ENCODE measurements at regions not wholly inside any gene's neighbourhood (a gene's known extent, or its start where the extent isn't known, plus 50 kb on each side); places are given as distances from the start of the nearest gene placed in this dataset.

DNA sequence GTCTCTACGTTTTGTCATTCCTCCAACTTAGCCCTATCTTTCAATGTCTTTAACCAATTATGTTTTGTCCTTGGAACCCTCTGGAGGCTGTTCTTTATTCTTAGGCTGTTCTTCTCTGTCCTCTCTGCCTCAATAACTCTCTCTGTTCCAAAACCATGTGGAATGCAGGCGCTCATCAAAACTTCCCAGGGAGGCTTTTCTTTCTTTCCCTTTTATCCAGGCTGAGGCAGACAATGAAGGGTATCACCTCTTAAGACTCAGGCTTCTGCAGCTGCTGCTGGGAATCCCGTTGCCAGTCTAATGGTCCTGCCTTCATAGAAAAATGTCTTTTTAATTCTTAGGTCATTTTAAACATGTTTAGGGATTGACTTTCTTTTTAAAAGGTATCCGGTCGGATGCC lies 544.7 kb downstream of the CDH26 start:
- in situ Hi-C loops (cut with MboI; ENCODE audit: low sequenced_read_pairs) = no loop called here
- H3K4me3 ChIP-seq = no peak overlapping the region
- no peaks in the 10 kb centered on the region for H3K27me3 ChIP-seq (ENCODE audit: low read depth)
- DNase-seq (ENCODE audit: low spot score in 2 of 2) = no peak
- H3K36me3 ChIP-seq (replicated peaks) = no peaks in the 10 kb centered on the region
- H3K4me1 ChIP-seq = no peaks in the 10 kb centered on the region
- H3K9me3 ChIP-seq = no peaks in the 10 kb centered on the region

DNA sequence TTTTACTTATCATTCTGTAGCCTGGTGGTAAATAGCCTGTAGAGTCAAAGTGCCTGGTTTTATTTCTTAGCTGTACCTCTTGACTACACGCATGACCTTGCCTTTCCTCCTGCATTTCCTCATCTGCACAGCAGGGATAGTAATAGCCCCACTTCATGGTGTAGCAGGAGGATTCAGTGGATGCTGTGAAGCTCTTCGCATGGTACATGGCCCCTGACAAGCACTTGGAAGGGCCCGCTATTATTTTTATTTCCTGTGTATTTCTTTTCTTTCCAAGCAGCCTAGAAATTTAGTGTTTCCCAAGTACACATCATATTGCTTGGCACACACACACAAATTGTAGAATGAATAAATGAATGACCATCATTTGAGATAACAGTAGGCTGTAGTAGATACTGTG lies 547.2 kb downstream of the CDH26 start:
- H3K4me3 ChIP-seq = no peak overlapping the region
- H3K4me1 ChIP-seq = no peaks in the 10 kb centered on the region
- no peaks in the 10 kb centered on the region for H3K27me3 ChIP-seq (ENCODE audit: low read depth)
- H3K36me3 ChIP-seq (replicated peaks) = no peaks in the 10 kb centered on the region
- in situ Hi-C loops (cut with MboI; ENCODE audit: low sequenced_read_pairs) = no loop called here
- no peaks in the 10 kb centered on the region for H3K9me3 ChIP-seq
- no peak for DNase-seq (ENCODE audit: low spot score in 2 of 2)

DNA sequence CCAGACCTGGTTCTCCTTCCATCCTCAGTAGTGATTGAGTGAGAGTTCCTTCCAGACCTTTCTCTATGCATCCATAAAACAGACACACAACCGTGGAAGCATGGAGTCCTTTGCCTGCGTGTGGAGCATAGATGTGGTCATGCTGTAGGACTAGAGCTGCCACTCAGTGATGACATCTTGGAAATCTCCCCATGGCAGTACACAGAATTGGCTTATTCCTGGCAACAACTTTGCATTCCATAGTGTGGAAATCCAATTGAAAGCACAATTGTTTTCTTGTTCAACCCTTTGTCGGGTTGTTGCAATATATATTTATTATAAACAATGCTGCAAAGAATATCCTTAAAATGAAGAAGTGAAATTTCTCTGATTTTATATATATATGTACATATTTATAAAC lies 547.8 kb downstream of the CDH26 start:
- H3K9me3 ChIP-seq = no peaks in the 10 kb centered on the region
- in situ Hi-C loops (cut with MboI; ENCODE audit: low sequenced_read_pairs) = no loop called here
- no peak overlapping the region for H3K4me3 ChIP-seq
- no peaks in the 10 kb centered on the region for H3K36me3 ChIP-seq (replicated peaks)
- H3K27me3 ChIP-seq (ENCODE audit: low read depth) = no peaks in the 10 kb centered on the region
- no peaks in the 10 kb centered on the region for H3K4me1 ChIP-seq
- no peak for DNase-seq (ENCODE audit: low spot score in 2 of 2)

DNA sequence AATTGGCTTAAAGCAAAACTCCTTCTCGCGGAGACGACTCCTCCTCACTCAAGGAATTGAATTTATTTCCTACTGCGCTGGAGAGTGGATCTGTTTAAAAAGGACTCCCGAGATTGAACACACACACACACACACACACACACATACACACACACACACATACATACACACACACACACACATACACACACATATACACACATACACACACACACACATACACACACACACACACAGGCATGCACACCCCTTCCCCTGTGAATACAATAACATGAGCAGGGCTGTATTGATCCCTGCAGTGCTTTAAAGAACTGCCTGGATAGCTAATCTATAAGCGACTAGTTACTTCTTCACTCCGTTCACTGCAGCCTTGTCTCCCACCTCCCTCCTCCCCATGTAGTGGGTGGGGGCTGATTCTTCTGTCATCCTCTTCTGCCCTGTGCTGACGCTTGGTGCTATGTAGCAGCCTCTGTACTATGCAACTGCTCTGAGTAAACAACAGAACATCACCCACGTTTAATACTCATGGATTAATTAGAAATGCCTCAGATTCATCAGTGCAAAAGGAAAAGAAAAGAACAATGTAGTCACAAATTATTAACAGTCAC lies 549.0 kb downstream of the CDH26 start:
- Histone ChIP-seq H3K4me3 (no peak overlapping the region), H3K27me3 (ENCODE audit: low read depth) (no peaks in the 10 kb centered on the region), H3K4me1 (no peaks in the 10 kb centered on the region), H3K36me3 (replicated peaks) (no peaks in the 10 kb centered on the region), H3K9me3 (no peaks in the 10 kb centered on the region)
- in situ Hi-C loops (cut with MboI; ENCODE audit: low sequenced_read_pairs) = no loop called here
- no peak for DNase-seq (ENCODE audit: low spot score in 2 of 2)

DNA sequence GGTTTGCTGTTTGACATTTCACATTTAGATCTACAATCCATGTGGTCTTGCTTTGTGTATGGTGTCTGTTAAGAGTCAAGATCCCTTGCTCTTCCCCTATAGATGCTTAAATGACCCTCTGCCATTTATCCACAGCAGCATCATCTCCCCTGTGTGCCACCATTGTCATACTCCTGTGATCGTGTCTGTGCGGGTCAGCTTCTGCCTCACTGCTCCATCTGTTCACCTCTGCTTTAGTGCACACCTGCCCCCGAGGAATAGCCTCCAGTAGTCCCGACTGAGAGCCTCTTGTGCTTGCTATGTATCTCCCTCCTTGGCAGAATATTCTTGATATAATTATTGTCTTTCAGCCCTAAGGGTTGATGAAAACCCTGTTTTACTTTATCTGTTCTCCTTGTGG lies 551.2 kb downstream of the CDH26 start:
- H3K36me3 ChIP-seq (replicated peaks) = no peaks in the 10 kb centered on the region
- no peaks in the 10 kb centered on the region for H3K27me3 ChIP-seq (ENCODE audit: low read depth)

DNA sequence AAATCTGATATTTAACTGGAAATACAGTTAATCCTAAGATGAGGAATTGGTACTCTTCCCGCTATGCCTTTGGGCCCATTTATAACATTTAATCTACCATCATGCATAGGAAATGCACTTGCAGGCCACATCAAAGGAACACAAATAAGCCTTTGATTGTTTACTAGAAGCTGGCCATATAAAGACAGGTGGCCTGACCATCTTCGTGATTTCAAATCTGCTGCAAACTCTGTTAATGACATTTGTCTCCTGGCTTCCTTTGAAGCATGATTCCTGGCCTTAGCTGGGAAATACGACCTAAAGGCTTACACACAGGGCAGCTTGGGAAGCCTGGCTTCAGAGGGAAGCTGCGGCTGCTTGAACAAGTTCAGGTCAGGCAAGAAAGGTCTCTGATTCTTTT lies 552.1 kb downstream of the CDH26 start:
- no peaks in the 10 kb centered on the region for H3K27me3 ChIP-seq (ENCODE audit: low read depth)

More for the DNA sequence above, 551.2 kb downstream of the CDH26 start:
- in situ Hi-C loops (cut with MboI; ENCODE audit: low sequenced_read_pairs) = no loop called here
- Histone ChIP-seq H3K9me3 (no peaks in the 10 kb centered on the region), H3K4me3 (no peak overlapping the region), H3K4me1 (no peaks in the 10 kb centered on the region)
- no peak for DNase-seq (ENCODE audit: low spot score in 2 of 2)

DNA sequence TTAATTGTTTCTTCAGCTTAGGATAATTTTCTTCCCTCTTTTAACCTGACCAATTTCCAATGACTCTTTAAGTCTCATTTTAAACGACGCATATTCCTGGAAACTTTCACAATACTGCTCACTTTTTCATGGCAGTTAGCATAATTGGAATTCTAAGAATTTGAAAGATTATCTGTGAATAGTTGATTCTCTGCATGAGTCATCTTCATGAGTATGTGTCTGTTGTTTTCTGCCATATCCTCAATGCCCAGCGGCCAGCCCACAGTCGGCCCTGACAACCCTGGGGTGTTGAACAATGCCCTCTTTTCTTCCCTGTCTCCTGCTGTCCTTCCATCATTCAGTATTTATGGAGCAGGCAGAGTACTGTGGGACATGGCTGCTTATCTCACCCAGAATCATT lies 554.2 kb downstream of the CDH26 start:
- H3K9me3 ChIP-seq = no peaks in the 10 kb centered on the region
- no peaks in the 10 kb centered on the region for H3K4me1 ChIP-seq
- DNase-seq (ENCODE audit: low spot score in 2 of 2) = no peak
- H3K4me3 ChIP-seq = no peak overlapping the region
- H3K36me3 ChIP-seq (replicated peaks) = no peaks in the 10 kb centered on the region
- in situ Hi-C loops (cut with MboI; ENCODE audit: low sequenced_read_pairs) = no loop called here
- H3K27me3 ChIP-seq (ENCODE audit: low read depth) = no peaks in the 10 kb centered on the region

More for the DNA sequence above, 552.1 kb downstream of the CDH26 start:
- H3K9me3 ChIP-seq = no peaks in the 10 kb centered on the region
- in situ Hi-C loops (cut with MboI; ENCODE audit: low sequenced_read_pairs) = no loop called here
- H3K4me1 ChIP-seq = no peaks in the 10 kb centered on the region
- no peak for DNase-seq (ENCODE audit: low spot score in 2 of 2)
- no peaks in the 10 kb centered on the region for H3K36me3 ChIP-seq (replicated peaks)
- H3K4me3 ChIP-seq = no peak overlapping the region

DNA sequence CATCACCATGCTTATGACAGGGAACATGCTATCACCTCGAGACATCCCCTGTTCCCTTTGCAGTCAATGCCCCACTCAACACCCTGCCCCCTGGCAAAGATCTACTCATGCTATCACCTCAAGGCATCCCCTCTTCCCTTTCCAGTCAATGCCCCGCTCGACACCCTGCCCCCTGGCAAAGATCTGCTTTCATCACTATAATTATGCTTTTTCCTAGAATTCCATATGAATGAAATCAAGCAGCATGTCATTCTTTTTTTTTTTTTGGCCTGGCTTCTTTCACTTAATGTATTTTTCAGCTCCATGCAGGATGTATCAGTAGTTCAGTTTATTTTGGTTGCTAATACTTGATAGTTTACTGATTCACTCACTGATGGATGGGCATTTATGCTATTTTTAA lies 554.9 kb downstream of the CDH26 start:
- no peaks in the 10 kb centered on the region for H3K9me3 ChIP-seq
- in situ Hi-C loops (cut with MboI; ENCODE audit: low sequenced_read_pairs) = no loop called here
- DNase-seq (ENCODE audit: low spot score in 2 of 2) = no peak
- no peaks in the 10 kb centered on the region for H3K36me3 ChIP-seq (replicated peaks)
- H3K4me1 ChIP-seq = no peaks in the 10 kb centered on the region
- no peak overlapping the region for H3K4me3 ChIP-seq
- H3K27me3 ChIP-seq (ENCODE audit: low read depth) = no peaks in the 10 kb centered on the region

DNA sequence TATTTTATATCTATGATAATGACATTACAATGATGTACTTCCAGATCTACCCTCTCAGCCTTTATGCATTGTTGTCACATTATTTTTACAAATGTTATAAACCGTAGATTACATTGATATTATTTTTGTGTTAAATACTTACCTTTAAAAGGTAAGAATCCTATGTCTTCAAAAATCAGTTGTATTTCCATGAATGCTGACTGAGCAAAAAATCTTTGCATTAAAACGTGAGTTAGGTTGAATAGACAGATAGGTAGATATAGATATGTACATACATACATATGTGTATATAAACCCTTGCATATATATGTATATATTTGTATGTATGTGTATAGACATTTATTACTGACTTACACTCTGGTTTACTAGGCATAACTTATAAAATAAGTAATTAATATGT lies 558.2 kb downstream of the CDH26 start:
- no peaks in the 10 kb centered on the region for H3K9me3 ChIP-seq
- in situ Hi-C loops (cut with MboI; ENCODE audit: low sequenced_read_pairs) = no loop called here
- H3K36me3 ChIP-seq (replicated peaks) = no peaks in the 10 kb centered on the region
- no peak overlapping the region for H3K4me3 ChIP-seq
- no peak for DNase-seq (ENCODE audit: low spot score in 2 of 2)
- no peaks in the 10 kb centered on the region for H3K4me1 ChIP-seq
- H3K27me3 ChIP-seq (ENCODE audit: low read depth) = no peaks in the 10 kb centered on the region

DNA sequence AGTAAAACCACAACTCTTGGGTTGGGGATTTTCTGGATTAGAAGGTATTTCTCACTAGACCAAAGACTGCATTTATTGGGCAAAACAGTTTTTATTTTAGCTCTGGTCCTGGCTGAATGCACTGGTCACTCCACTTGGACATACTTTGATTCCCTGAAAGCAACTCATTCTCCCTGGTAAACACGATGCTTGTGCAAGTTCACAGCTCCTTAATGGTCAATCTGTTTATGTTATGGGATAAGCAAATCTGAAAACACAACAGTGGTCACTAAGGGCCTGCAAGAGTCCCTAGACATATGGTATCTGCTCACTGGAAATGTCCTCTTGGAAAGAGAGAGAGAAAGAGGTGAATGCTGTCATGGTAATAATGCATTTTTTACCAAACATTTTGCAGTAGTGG lies 559.8 kb downstream of the CDH26 start:
- in situ Hi-C loops (cut with MboI; ENCODE audit: low sequenced_read_pairs) = no loop called here
- Histone ChIP-seq H3K4me1 (no peaks in the 10 kb centered on the region), H3K27me3 (ENCODE audit: low read depth) (no peaks in the 10 kb centered on the region), H3K36me3 (replicated peaks) (no peaks in the 10 kb centered on the region), H3K9me3 (no peaks in the 10 kb centered on the region), H3K4me3 (no peak overlapping the region)
- DNase-seq (ENCODE audit: low spot score in 2 of 2) = no peak

DNA sequence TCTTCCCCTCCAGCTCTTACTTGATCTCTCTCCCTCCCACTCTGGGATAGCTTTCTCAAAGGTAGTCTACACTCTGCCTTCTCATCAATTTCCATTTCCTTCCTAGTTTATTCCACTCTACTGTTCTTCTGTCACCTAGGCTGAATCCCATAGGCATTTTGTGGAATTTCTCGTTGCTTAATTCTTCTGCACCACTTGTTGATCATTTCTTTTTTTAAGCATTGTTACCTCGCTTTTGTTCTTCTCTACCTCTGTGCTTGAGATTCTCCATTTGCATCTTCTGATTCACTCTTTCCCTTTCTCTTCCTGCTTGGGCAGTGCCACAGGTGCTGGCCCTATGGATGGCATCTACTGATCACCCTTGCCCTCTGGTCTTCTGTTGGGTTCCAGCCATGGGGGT lies 567.2 kb downstream of the CDH26 start:
- H3K27me3 ChIP-seq (ENCODE audit: low read depth) = no peaks in the 10 kb centered on the region
- no peaks in the 10 kb centered on the region for H3K36me3 ChIP-seq (replicated peaks)
- no peaks in the 10 kb centered on the region for H3K4me1 ChIP-seq
- no peak for DNase-seq (ENCODE audit: low spot score in 2 of 2)
- no peak overlapping the region for H3K4me3 ChIP-seq
- H3K9me3 ChIP-seq = no peaks in the 10 kb centered on the region
- in situ Hi-C loops (cut with MboI; ENCODE audit: low sequenced_read_pairs) = no loop called here

DNA sequence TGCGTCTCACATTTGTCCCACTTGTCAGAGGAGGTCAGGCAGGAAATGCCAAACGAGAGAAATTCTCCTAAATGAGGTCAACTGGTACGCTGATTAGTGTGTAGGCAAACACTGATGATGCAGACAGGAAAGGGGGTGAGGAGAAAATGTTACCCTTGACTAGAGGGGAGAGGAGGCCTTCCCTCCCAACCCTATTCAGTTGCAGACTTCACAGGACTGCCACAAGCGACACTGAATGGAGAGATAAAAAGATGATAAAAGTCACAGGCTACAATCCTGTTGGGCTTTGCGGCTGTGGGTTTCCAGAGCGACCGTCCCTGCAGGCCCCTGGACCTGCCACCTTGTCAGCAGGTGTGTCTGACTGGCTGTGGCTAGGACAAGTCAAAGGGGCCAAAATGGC lies 569.4 kb downstream of the CDH26 start:
- H3K27me3 ChIP-seq (ENCODE audit: low read depth) = no peaks in the 10 kb centered on the region
- no peaks in the 10 kb centered on the region for H3K9me3 ChIP-seq
- in situ Hi-C loops (cut with MboI; ENCODE audit: low sequenced_read_pairs) = no loop called here
- H3K36me3 ChIP-seq (replicated peaks) = no peaks in the 10 kb centered on the region
- no peak overlapping the region for H3K4me3 ChIP-seq
- no peak for DNase-seq (ENCODE audit: low spot score in 2 of 2)
- no peaks in the 10 kb centered on the region for H3K4me1 ChIP-seq

DNA sequence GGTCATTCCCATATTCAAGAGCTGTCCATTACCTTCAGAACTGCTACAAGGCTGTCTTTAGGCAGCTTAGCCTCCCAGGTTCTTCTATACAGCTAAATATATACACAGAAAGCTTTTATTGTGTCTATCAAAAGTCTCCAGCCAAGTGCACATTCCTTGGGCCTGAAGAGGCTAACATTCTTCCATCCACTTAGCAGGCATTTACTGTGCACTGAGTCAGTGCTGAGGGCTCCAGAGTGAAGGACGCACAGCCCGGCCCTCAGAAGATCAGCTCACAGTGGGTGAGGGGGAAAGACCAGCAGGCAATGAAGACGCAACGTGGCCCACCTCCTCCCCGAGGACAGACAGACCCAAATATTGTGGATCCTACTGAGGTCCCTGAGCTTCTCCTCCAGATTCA lies 569.9 kb downstream of the CDH26 start:
- in situ Hi-C loops (cut with MboI; ENCODE audit: low sequenced_read_pairs) = no loop called here
- no peaks in the 10 kb centered on the region for H3K36me3 ChIP-seq (replicated peaks)
- DNase-seq (ENCODE audit: low spot score in 2 of 2) = no peak
- no peaks in the 10 kb centered on the region for H3K27me3 ChIP-seq (ENCODE audit: low read depth)
- no peak overlapping the region for H3K4me3 ChIP-seq
- no peaks in the 10 kb centered on the region for H3K9me3 ChIP-seq
- H3K4me1 ChIP-seq = no peaks in the 10 kb centered on the region

DNA sequence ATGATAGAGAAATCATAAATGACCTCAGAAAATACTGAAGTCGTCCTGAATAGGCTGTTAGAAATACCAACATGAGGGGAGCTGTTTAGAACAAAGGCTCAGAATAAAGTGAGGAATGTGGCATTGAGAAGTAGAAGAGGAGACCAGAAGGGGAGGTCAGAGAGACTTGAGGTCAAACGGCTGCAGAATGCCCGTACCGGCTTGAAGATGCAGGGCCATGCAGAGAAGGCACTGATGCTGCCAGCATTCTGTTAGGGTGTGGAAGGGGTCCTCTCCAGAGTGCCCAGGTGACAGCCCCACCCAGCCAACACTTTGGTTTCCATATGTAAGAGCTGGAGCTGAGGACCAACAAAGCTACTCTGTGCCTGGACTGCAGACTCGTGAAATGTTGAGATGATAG lies 570.9 kb downstream of the CDH26 start:
- in situ Hi-C loops (cut with MboI; ENCODE audit: low sequenced_read_pairs) = no loop called here
- H3K9me3 ChIP-seq = no peaks in the 10 kb centered on the region; the same call in 1 of the 2 replicates
- no peak for DNase-seq (ENCODE audit: low spot score in 2 of 2)

DNA sequence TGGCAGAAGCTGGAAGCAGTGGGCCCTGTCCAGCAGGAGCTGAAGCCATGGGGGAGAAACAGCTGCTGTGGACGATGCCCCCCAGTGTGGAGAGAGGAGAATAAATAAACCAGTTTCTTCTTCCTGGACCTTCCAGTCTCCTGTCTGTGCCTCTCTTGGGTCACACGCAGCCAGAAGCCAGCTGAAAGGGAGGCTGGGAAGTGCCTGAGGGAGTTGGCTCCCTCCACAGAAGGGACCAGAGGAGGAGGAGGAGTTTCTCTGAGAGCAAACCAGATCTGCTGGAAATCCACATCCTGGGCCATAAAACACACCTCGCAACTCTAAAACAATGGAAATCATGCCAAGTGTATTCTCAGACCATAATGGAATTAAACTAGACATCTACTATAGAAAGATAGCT lies 577.0 kb downstream of the CDH26 start:
- H3K4me3 ChIP-seq = no peak overlapping the region
- no peaks in the 10 kb centered on the region; the same call in 1 of the 2 replicates for H3K9me3 ChIP-seq
- in situ Hi-C loops (cut with MboI; ENCODE audit: low sequenced_read_pairs) = no loop called here
- no peak for DNase-seq (ENCODE audit: low spot score in 2 of 2)
- H3K27me3 ChIP-seq (ENCODE audit: low read depth) = no peaks in the 10 kb centered on the region
- H3K4me1 ChIP-seq = no peaks in the 10 kb centered on the region
- H3K36me3 ChIP-seq (replicated peaks) = no peaks in the 10 kb centered on the region

More for the DNA sequence above, 570.9 kb downstream of the CDH26 start:
- Histone ChIP-seq H3K4me1 (no peaks in the 10 kb centered on the region), H3K27me3 (ENCODE audit: low read depth) (no peaks in the 10 kb centered on the region), H3K4me3 (no peak overlapping the region), H3K36me3 (replicated peaks) (no peaks in the 10 kb centered on the region)
